Thyroid gland (tissue), 4 donors: ENCODE measurements at regions not wholly inside any gene's neighbourhood (a gene's known extent, or its start where the extent isn't known, plus 50 kb on each side); places are given as distances from the start of the nearest gene placed in this dataset.

Source experiments
- DNase-seq, 2 donors: peaks; one replicate each; pipeline ENCODE4 v3.0.0-alpha.2; 2019
- H3K27ac ChIP-seq, 3 donors: fragments of 200-600 bp; sonication (generic); 1 replicate in 2 of 3; 2 replicates in 1 of 3; pipeline ENCODE4 v1.5.1; 2016 to 2019; ENCODE audit warnings: mild to moderate bottlenecking in 1 of 3, moderate library complexity in 1 of 3
- H3K27me3 ChIP-seq: fragments of 200-600 bp; sonication (generic); one replicate; pipeline ENCODE4 v1.5.1; 2019
- H3K36me3 ChIP-seq, 2 donors: fragments of 200-600 bp; sonication (generic); one replicate each; pipeline ENCODE4 v1.5.1; 2016 to 2019
- H3K4me1 ChIP-seq, 2 donors: fragments of 200-600 bp; sonication (generic); one replicate each; pipeline ENCODE4 v1.5.1; 2017 to 2019
- H3K4me3 ChIP-seq, 3 donors: fragments of 200-600 bp; sonication (generic); replicated peaks in 1 of 3; 1 replicate in 2 of 3; 2 replicates in 1 of 3; pipeline ENCODE4 v1.5.1; 2016; ENCODE audit warnings: mild to moderate bottlenecking in 1 of 3
- H3K9me3 ChIP-seq: fragments of 200-600 bp; sonication (generic); one replicate; pipeline ENCODE4 v1.5.1; 2017
- POLR2A ChIP-seq, 2 donors: fragments of 450-650 bp; IDR thresholded peaks; one replicate each; pipeline ENCODE4 v1.6.1; 2017; ENCODE audit warnings: antibody characterized with exemption in 2 of 2, mild to moderate bottlenecking in 2 of 2, moderate library complexity in 1 of 2
- WGBS, 2 donors: methylation state at CpG; one replicate each; pipeline ENCODE4 v1.1.5; 2017; 5-methylcytosine and 5-hydroxymethylcytosine counted together
- intact Hi-C: fragments of 100-400 bp; cut with DNase I; formaldehyde crosslinking; loops from one replicate; pipeline ENCODE4 v1.15.1; 2023
- TF ChIP-seq, protein P1 (sequence below), 6 experiments: fragments of 200-600 bp in 3 of 6; fragments of 450-650 bp in 3 of 6; sonication (generic) in 3 of 6; IDR thresholded peaks; one replicate each; pipeline ENCODE4 v1.5.1; 2016 to 2019; ENCODE audit warnings: antibody characterized with exemption in 6 of 6, mild to moderate bottlenecking in 2 of 6, inconsistent platforms in 1 of 6, moderate library complexity in 1 of 6

DNA sequence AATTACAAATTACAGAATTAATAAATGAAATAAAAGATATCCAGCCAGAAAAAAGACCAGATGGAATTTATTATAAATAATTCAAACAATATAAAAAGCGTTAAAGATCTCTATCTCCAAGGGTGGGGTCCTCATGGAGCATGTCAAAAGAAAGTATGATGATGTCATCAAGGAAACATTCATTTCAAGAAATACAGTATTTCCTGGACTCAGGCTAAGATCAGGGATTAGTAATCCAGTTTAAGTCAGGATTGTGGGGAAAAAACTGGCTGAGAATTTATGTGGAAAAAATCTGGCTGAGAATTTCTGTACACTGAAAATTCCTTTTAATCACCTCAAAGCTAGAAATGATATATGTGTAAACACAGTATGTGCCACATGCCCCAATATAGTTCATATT, 1075.3 kb downstream of the XPNPEP1 start:
- no peak for DNase-seq
- Histone ChIP-seq H3K27me3 (no peaks in the 10 kb centered on the region), H3K4me1 (no peaks in the 10 kb centered on the region), H3K9me3 (no peaks in the 10 kb centered on the region), H3K4me3 (no peak overlapping the region), H3K27ac (no peak overlapping the region), H3K36me3 (no peaks in the 10 kb centered on the region)
- intact Hi-C loops: no loop called here
- WGBS, 2 donors: 67 to 73% methylated on average over 1 of the region's 1 CpG
- TF ChIP-seq POLR2A (IDR thresholded peaks at IDR 0.05): no peak
- TF ChIP-seq, protein P1, sequence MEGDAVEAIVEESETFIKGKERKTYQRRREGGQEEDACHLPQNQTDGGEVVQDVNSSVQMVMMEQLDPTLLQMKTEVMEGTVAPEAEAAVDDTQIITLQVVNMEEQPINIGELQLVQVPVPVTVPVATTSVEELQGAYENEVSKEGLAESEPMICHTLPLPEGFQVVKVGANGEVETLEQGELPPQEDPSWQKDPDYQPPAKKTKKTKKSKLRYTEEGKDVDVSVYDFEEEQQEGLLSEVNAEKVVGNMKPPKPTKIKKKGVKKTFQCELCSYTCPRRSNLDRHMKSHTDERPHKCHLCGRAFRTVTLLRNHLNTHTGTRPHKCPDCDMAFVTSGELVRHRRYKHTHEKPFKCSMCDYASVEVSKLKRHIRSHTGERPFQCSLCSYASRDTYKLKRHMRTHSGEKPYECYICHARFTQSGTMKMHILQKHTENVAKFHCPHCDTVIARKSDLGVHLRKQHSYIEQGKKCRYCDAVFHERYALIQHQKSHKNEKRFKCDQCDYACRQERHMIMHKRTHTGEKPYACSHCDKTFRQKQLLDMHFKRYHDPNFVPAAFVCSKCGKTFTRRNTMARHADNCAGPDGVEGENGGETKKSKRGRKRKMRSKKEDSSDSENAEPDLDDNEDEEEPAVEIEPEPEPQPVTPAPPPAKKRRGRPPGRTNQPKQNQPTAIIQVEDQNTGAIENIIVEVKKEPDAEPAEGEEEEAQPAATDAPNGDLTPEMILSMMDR (IDR thresholded peaks at IDR 0.05): no peak

DNA sequence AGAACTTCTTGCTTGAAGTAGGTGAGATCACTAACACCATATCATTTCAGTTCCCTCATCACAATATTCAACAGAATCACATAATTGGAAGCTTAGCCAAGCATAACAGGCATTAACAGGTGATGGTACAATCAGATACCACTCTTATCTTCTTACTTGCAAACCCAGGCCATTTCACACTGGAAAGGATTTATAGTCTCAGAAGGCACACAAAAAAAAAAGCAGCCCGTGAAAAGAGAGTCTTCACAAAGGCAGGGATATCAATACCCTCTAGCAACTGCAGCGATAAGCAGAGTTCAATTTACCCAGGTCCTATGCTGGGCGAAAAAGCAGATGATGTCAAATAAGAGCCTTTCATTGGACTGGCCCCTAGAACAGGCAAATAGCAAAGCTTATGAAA, 1082.4 kb downstream of the XPNPEP1 start:
- intact Hi-C loops: no loop called here
- no peaks in the 10 kb centered on the region for H3K27me3 ChIP-seq
- TF ChIP-seq POLR2A (IDR thresholded peaks at IDR 0.05): no peak
- TF ChIP-seq, protein P1 (IDR thresholded peaks at IDR 0.05): no peak
- no peak overlapping the region for H3K4me3 ChIP-seq
- DNase-seq: no peak
- no peaks in the 10 kb centered on the region for H3K36me3 ChIP-seq
- WGBS, 2 donors: 68 to 71% methylated on average over 3 of the region's 3 CpGs
- no peak overlapping the region for H3K27ac ChIP-seq
- H3K9me3 ChIP-seq: no peaks in the 10 kb centered on the region
- H3K4me1 ChIP-seq: no peaks in the 10 kb centered on the region

DNA sequence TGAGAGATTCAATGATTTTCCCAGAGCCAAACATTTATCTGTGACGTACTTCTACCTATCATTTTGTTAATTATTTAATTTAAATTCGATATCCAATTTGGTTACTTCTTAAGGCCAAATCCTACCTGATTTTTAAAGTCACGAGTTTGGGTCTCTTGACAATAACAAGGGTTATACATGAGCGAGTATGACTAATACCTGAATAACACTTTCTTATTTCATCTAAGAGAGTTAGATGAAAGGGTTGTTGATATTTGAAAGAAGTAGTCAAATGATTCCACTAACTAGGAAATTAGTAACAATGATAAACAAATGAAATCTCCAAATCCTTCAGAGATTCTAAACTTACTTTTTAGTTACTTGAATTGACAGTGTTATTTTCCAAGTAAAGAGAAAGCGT, 1086.9 kb downstream of the XPNPEP1 start:
- 74 to 86% methylated on average over 5 of the region's 5 CpGs for WGBS, 2 donors
- no peak overlapping the region for H3K27ac ChIP-seq
- H3K36me3 ChIP-seq: no peaks in the 10 kb centered on the region
- H3K9me3 ChIP-seq: no peaks in the 10 kb centered on the region
- no peaks in the 10 kb centered on the region for H3K4me1 ChIP-seq
- H3K27me3 ChIP-seq: no peaks in the 10 kb centered on the region
- intact Hi-C loops: no loop called here
- no peak for DNase-seq
- no peak for TF ChIP-seq POLR2A (IDR thresholded peaks at IDR 0.05)
- TF ChIP-seq, protein P1 (IDR thresholded peaks at IDR 0.05): no peak
- no peak overlapping the region for H3K4me3 ChIP-seq

DNA sequence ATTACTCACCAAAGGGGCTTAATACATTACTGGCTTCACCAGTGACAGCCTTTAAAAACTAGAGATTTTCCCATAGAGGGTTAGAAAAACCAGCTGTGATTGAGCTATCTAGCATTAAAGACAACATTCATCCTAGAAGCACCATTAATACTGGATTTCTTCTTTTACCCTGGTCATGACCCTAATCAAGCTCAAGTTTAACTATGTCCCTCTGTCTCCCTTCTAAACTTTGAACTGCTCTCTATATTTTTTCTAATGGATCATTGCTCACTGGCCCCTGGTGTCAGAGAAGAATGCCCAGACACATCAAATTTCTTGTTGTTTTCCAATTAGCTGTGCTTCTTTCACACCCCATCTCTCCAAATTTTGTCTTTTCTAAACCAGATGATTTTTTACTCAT, 1101.3 kb downstream of the XPNPEP1 start:
- H3K9me3 ChIP-seq: no peaks in the 10 kb centered on the region
- H3K27me3 ChIP-seq: no peaks in the 10 kb centered on the region
- intact Hi-C loops: no loop called here
- no peak for DNase-seq
- no peak overlapping the region for H3K27ac ChIP-seq
- TF ChIP-seq, protein P1 (IDR thresholded peaks at IDR 0.05): no peak
- no peak for TF ChIP-seq POLR2A (IDR thresholded peaks at IDR 0.05)
- no peaks in the 10 kb centered on the region for H3K36me3 ChIP-seq
- no peak overlapping the region for H3K4me3 ChIP-seq
- no peaks in the 10 kb centered on the region for H3K4me1 ChIP-seq

DNA sequence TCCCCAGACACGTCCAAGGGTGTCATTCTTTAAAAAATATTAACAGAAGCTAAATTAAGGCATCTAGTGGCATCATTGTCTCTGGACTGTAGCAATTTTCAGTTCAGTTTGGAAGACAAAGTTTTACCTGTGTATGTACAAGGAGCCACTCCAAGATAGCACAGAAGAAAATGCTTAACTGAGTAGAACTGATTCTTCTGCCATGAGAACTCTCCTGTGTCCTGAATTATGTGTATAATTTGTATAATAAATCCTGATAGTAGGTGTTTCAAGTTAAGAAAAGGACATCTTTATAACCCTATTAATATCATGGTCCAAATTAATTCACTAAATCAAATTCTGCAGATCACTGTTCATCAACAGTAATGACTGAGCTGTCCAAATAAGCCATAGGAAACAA, 1104.0 kb downstream of the XPNPEP1 start:
- Histone ChIP-seq H3K27ac (no peak overlapping the region), H3K4me3 (no peak overlapping the region), H3K27me3 (no peaks in the 10 kb centered on the region), H3K36me3 (no peaks in the 10 kb centered on the region), H3K9me3 (no peaks in the 10 kb centered on the region), H3K4me1 (no peaks in the 10 kb centered on the region)
- WGBS, 2 donors: 71 to 86% methylated on average over 1 of the region's 1 CpG
- intact Hi-C loops: no loop called here
- no peak for DNase-seq
- TF ChIP-seq, protein P1 (IDR thresholded peaks at IDR 0.05): no peak
- TF ChIP-seq POLR2A (IDR thresholded peaks at IDR 0.05): no peak
